ENCODE measurements at regions not wholly inside any gene's neighbourhood (a gene's known extent, or its start where the extent isn't known, plus 50 kb on each side); places are given as distances from the start of the nearest gene placed in this dataset.

DNA sequence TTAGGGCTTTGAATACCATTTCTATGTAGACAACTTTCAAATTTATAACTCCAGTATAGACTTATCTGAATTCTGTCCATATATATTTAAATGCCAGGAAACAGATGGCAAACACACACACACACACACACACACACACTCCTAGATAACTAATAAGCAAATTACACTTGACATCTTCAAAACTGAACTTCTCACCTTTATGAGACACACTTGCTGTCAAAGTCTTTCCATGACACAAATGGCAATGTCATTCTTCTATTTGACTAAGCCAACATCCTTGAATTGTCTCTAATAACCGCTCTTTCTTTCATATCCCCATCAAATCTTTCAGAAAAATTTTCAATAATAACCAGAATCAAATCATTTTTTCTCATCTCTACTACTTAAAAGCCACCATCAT, 402.4 kb downstream of the PCDH18 start:
- no peaks in the 10 kb centered on the region for H3K9me3 ChIP-seq (replicated peaks; ENCODE audit: control insufficient read depth, insufficient read depth, low read length)
- no peak overlapping the region for H3K9ac ChIP-seq (ENCODE audit: control insufficient read depth, insufficient read depth, low read length)
- ChIA-PET POLR2A (no interaction called here), CTCF (no interaction called here), RAD21 (ENCODE audit: unreplicated experiment) (no interaction called here), SMC1A (ENCODE audit: uncharacterized antibody, unreplicated experiment) (no interaction called here)
- H4K20me1 ChIP-seq (ENCODE audit: control insufficient read depth, insufficient read depth): no peaks in the 10 kb centered on the region
- no peak overlapping the region for H3K4me2 ChIP-seq (ENCODE audit: control insufficient read depth, insufficient read depth)
- no peak for ATAC-seq
- H3K27ac ChIP-seq (ENCODE audit: control insufficient read depth, insufficient read depth): no peak overlapping the region
- no peaks in the 10 kb centered on the region for H3K36me3 ChIP-seq (ENCODE audit: control insufficient read depth in 2 of 2, insufficient read depth in 2 of 2, low read length in 1 of 2)
- in situ Hi-C loops (cut with MboI) (no loop called here), intact Hi-C loops (cut with micrococcal nuclease; ENCODE audit: unreplicated experiment) (loop anchor here (10.0 kb wide), 1 partner anchor 955 kb away; no protein-coding TSS in a partner anchor)
- no peak for FAIRE-seq
- no peaks in the 10 kb centered on the region for H3K79me2 ChIP-seq (ENCODE audit: control insufficient read depth, insufficient read depth, low read length)
- H3K27me3 ChIP-seq (replicated peaks in 1 of 2; ENCODE audit: control insufficient read depth in 2 of 2, insufficient read depth in 2 of 2, low read length in 1 of 2): no peaks in the 10 kb centered on the region
- no peaks in the 10 kb centered on the region for H3K4me1 ChIP-seq (ENCODE audit: control insufficient read depth, insufficient read depth, low read length)
- no TSS peak for BruUV-seq (replicated peaks)
- DNase-seq (ENCODE audit: low read depth, low spot score): no peak
- 0% methylated on average over 1 of the region's 1 CpG for WGBS (ENCODE audit: insufficient coverage, insufficient replicate concordance, low lambda C conversion rate, missing lambda C conversion rate)
- H3K4me3 ChIP-seq: no peak overlapping the region
- H2AFZ ChIP-seq (ENCODE audit: control insufficient read depth, low read depth, low read length): no peak overlapping the region
- TF ChIP-seq, protein P1, sequence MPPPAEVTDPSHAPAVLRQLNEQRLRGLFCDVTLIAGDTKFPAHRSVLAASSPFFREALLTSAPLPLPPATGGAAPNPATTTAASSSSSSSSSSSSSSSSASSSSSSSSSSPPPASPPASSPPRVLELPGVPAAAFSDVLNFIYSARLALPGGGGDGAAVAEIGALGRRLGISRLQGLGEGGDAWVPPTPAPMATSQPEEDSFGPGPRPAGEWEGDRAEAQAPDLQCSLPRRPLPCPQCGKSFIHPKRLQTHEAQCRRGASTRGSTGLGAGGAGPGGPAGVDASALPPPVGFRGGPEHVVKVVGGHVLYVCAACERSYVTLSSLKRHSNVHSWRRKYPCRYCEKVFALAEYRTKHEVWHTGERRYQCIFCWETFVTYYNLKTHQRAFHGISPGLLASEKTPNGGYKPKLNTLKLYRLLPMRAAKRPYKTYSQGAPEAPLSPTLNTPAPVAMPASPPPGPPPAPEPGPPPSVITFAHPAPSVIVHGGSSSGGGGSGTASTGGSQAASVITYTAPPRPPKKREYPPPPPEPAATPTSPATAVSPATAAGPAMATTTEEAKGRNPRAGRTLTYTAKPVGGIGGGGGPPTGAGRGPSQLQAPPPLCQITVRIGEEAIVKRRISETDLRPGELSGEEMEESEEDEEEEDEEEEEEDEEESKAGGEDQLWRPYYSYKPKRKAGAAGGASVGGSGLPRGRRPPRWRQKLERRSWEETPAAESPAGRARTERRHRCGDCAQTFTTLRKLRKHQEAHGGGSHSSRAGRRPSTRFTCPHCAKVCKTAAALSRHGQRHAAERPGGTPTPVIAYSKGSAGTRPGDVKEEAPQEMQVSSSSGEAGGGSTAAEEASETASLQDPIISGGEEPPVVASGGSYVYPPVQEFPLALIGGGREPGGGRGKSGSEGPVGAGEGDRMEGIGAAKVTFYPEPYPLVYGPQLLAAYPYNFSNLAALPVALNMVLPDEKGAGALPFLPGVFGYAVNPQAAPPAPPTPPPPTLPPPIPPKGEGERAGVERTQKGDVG (CRISPR knock-in tag; IDR thresholded peaks at IDR 0.05): no peak
- TF ChIP-seq, protein P2, sequence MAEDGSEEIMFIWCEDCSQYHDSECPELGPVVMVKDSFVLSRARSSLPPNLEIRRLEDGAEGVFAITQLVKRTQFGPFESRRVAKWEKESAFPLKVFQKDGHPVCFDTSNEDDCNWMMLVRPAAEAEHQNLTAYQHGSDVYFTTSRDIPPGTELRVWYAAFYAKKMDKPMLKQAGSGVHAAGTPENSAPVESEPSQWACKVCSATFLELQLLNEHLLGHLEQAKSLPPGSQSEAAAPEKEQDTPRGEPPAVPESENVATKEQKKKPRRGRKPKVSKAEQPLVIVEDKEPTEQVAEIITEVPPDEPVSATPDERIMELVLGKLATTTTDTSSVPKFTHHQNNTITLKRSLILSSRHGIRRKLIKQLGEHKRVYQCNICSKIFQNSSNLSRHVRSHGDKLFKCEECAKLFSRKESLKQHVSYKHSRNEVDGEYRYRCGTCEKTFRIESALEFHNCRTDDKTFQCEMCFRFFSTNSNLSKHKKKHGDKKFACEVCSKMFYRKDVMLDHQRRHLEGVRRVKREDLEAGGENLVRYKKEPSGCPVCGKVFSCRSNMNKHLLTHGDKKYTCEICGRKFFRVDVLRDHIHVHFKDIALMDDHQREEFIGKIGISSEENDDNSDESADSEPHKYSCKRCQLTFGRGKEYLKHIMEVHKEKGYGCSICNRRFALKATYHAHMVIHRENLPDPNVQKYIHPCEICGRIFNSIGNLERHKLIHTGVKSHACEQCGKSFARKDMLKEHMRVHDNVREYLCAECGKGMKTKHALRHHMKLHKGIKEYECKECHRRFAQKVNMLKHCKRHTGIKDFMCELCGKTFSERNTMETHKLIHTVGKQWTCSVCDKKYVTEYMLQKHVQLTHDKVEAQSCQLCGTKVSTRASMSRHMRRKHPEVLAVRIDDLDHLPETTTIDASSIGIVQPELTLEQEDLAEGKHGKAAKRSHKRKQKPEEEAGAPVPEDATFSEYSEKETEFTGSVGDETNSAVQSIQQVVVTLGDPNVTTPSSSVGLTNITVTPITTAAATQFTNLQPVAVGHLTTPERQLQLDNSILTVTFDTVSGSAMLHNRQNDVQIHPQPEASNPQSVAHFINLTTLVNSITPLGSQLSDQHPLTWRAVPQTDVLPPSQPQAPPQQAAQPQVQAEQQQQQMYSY (CRISPR knock-in tag; IDR thresholded peaks at IDR 0.05): no peak
- TF ChIP-seq, protein P3, sequence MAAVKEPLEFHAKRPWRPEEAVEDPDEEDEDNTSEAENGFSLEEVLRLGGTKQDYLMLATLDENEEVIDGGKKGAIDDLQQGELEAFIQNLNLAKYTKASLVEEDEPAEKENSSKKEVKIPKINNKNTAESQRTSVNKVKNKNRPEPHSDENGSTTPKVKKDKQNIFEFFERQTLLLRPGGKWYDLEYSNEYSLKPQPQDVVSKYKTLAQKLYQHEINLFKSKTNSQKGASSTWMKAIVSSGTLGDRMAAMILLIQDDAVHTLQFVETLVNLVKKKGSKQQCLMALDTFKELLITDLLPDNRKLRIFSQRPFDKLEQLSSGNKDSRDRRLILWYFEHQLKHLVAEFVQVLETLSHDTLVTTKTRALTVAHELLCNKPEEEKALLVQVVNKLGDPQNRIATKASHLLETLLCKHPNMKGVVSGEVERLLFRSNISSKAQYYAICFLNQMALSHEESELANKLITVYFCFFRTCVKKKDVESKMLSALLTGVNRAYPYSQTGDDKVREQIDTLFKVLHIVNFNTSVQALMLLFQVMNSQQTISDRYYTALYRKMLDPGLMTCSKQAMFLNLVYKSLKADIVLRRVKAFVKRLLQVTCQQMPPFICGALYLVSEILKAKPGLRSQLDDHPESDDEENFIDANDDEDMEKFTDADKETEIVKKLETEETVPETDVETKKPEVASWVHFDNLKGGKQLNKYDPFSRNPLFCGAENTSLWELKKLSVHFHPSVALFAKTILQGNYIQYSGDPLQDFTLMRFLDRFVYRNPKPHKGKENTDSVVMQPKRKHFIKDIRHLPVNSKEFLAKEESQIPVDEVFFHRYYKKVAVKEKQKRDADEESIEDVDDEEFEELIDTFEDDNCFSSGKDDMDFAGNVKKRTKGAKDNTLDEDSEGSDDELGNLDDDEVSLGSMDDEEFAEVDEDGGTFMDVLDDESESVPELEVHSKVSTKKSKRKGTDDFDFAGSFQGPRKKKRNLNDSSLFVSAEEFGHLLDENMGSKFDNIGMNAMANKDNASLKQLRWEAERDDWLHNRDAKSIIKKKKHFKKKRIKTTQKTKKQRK (IDR thresholded peaks at IDR 0.05; ENCODE audit: low read depth, low read length): no peak
- TF ChIP-seq CBFB (IDR thresholded peaks at IDR 0.05; ENCODE audit: low read depth) (no peak), ESRRA (IDR thresholded peaks at IDR 0.05; ENCODE audit: low read length) (no peak), MYB (IDR thresholded peaks at IDR 0.05; ENCODE audit: borderline replicate concordance, low read depth, low read length) (no peak), POLR2AphosphoS5 (IDR thresholded peaks at IDR 0.05; ENCODE audit: low read length) (no peak), IRF4 (IDR thresholded peaks at IDR 0.05; ENCODE audit: low read depth, low read length) (no peak), CBX5 (IDR thresholded peaks at IDR 0.05; ENCODE audit: low read depth) (no peak)
- TF ChIP-seq, protein P4, sequence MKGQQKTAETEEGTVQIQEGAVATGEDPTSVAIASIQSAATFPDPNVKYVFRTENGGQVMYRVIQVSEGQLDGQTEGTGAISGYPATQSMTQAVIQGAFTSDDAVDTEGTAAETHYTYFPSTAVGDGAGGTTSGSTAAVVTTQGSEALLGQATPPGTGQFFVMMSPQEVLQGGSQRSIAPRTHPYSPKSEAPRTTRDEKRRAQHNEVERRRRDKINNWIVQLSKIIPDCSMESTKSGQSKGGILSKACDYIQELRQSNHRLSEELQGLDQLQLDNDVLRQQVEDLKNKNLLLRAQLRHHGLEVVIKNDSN (IDR thresholded peaks at IDR 0.05; ENCODE audit: borderline replicate concordance, extremely low read length, insufficient read depth, low read depth, low read length): no peak
- TF ChIP-seq, protein P5, sequence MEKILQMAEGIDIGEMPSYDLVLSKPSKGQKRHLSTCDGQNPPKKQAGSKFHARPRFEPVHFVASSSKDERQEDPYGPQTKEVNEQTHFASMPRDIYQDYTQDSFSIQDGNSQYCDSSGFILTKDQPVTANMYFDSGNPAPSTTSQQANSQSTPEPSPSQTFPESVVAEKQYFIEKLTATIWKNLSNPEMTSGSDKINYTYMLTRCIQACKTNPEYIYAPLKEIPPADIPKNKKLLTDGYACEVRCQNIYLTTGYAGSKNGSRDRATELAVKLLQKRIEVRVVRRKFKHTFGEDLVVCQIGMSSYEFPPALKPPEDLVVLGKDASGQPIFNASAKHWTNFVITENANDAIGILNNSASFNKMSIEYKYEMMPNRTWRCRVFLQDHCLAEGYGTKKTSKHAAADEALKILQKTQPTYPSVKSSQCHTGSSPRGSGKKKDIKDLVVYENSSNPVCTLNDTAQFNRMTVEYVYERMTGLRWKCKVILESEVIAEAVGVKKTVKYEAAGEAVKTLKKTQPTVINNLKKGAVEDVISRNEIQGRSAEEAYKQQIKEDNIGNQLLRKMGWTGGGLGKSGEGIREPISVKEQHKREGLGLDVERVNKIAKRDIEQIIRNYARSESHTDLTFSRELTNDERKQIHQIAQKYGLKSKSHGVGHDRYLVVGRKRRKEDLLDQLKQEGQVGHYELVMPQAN (conservative IDR thresholded peaks at IDR 0.05): no peak
